Hematopoietic multipotent progenitor cell treated with erythropoietin and hydrocortisone succinate and interleukin-3 and kit ligand, for 4 days (in vitro differentiated cells): ENCODE measurements at regions not wholly inside any gene's neighbourhood (a gene's known extent, or its start where the extent isn't known, plus 50 kb on each side); places are given as distances from the start of the nearest gene placed in this dataset.
"Not testable (repeated sequence)": the region's sequence is repeated elsewhere in the genome, so short reads cannot be mapped to it uniquely, and the experiment has no call there.

ENCODE experiments used
- DNase-seq: peaks from one replicate; pipeline ENCODE4 v3.0.0-alpha.2; 2015

- DNase-seq = no peak
Measured at GRCh38 chr10:60508037-60508436, 118.4 kb upstream of the ANK3 start.

GRCh38 chr10:60502621-60503020 is 112.9 kb upstream of the ANK3 start:
- no peak for DNase-seq

- no peak for DNase-seq
Measured at GRCh38 chr10:60498985-60499384, 109.3 kb upstream of the ANK3 start.

- DNase-seq = no peak
Measured at GRCh38 chr10:60497364-60497763, 107.7 kb upstream of the ANK3 start.

GRCh38 chr10:60496181-60496580 is 106.5 kb upstream of the ANK3 start:
- DNase-seq = no peak

GRCh38 chr10:60495338-60496055 is 105.8 kb upstream of the ANK3 start:
- DNase-seq = no peak

- no peak for DNase-seq
Measured at GRCh38 chr10:60494774-60495173, 105.1 kb upstream of the ANK3 start.

- no peak for DNase-seq
Measured at GRCh38 chr10:60491162-60491561, 101.5 kb upstream of the ANK3 start.

GRCh38 chr10:60490013-60490412 is 100.3 kb upstream of the ANK3 start:
- no peak for DNase-seq

- no peak for DNase-seq
Measured at GRCh38 chr10:60488111-60488669, 98.5 kb upstream of the ANK3 start.

GRCh38 chr10:60487543-60487942 is 97.9 kb upstream of the ANK3 start:
- no peak for DNase-seq

- no peak for DNase-seq
Measured at GRCh38 chr10:60485025-60485424, 95.3 kb upstream of the ANK3 start.

- no peak for DNase-seq
Measured at GRCh38 chr10:60480865-60481563, 91.3 kb upstream of the ANK3 start.

- no peak for DNase-seq
Measured at GRCh38 chr10:60479305-60480020, 89.8 kb upstream of the ANK3 start.

GRCh38 chr10:60476451-60476850 is 86.8 kb upstream of the ANK3 start:
- DNase-seq = no peak

- no peak for DNase-seq
Measured at GRCh38 chr10:60473557-60473956, 83.9 kb upstream of the ANK3 start.

GRCh38 chr10:60470091-60470490 is 80.4 kb upstream of the ANK3 start:
- DNase-seq = no peak

- not testable (repeated sequence) for DNase-seq
Measured at GRCh38 chr10:60469147-60469546, 79.5 kb upstream of the ANK3 start.

GRCh38 chr10:60467202-60467546 is 77.5 kb upstream of the ANK3 start:
- no peak for DNase-seq

GRCh38 chr10:60466267-60467201 is 76.9 kb upstream of the ANK3 start:
- DNase-seq = no peak

GRCh38 chr10:60465801-60466200 is 76.1 kb upstream of the ANK3 start:
- DNase-seq = no peak

- peak; percentile 22 for DNase-seq
Measured at GRCh38 chr10:60464659-60465058, 75.0 kb upstream of the ANK3 start.

GRCh38 chr10:60463746-60464145 is 74.1 kb upstream of the ANK3 start:
- DNase-seq = no peak
